CD14-positive monocyte (primary cell): ENCODE measurements at regions not wholly inside any gene's neighbourhood (a gene's known extent, or its start where the extent isn't known, plus 50 kb on each side); places are given as distances from the start of the nearest gene placed in this dataset. TPM values are rescaled to one million over a fixed set of nuclear protein-coding genes. Genes with fewer than 3 reads are reported as not detected.

ENCODE experiments used
- DNase-seq, 3 donors: peaks; one replicate each; pipeline ENCODE4 v3.0.0-alpha.2; 2011 to 2022
- H2AFZ ChIP-seq: 2 replicates; pipeline ENCODE4 v1.6.0; 2012; ENCODE audit warnings: mild to moderate bottlenecking, low read depth, low read length, inconsistent platforms; ENCODE audit not compliant: insufficient read depth, poor library complexity, severe bottlenecking
- H3K27ac ChIP-seq, 2 donors: 1 replicate in 1 of 2; 2 replicates in 1 of 2; pipeline ENCODE4 v1.5.1; 2012 to 2013; ENCODE audit warnings: low read length in 2 of 2, control low read depth in 1 of 2, inconsistent platforms in 1 of 2, low read depth in 1 of 2, mild to moderate bottlenecking in 1 of 2
- H3K27me3 ChIP-seq, 2 donors: one replicate each; pipeline versions ENCODE4 v1.6.0 to v1.6.1; 2011 to 2013; ENCODE audit warnings: low read length in 2 of 2; ENCODE audit not compliant: control insufficient read depth in 2 of 2, insufficient read depth in 2 of 2
- H3K36me3 ChIP-seq, 2 donors: replicated peaks in 1 of 2; 1 replicate in 1 of 2; 2 replicates in 1 of 2; pipeline versions ENCODE4 v1.5.1 to v1.6.1; 2012 to 2013; ENCODE audit warnings: low read length in 2 of 2, control low read depth in 1 of 2, inconsistent platforms in 1 of 2, mild to moderate bottlenecking in 1 of 2; ENCODE audit not compliant: insufficient read depth in 2 of 2, control insufficient read depth in 1 of 2
- H3K4me1 ChIP-seq, 2 donors: 1 replicate in 1 of 2; 2 replicates in 1 of 2; pipeline versions ENCODE4 v1.5.1 to v1.6.1; 2012 to 2013; ENCODE audit warnings: low read length in 2 of 2, control low read depth in 1 of 2, inconsistent platforms in 1 of 2, mild to moderate bottlenecking in 1 of 2, moderate library complexity in 1 of 2; ENCODE audit not compliant: insufficient read depth in 2 of 2, control insufficient read depth in 1 of 2
- H3K4me2 ChIP-seq: replicated peaks from 2 replicates; pipeline ENCODE3; 2012; ENCODE audit warnings: low read length, moderate library complexity, mild to moderate bottlenecking; ENCODE audit not compliant: poor library complexity, severe bottlenecking; ENCODE audit errors: extremely low read depth
- H3K4me3 ChIP-seq, 3 experiments: fragments of 200-600 bp in 1 of 3; sonication (generic) in 1 of 3; replicated peaks in 1 of 3; 1 replicate in 2 of 3; 2 replicates in 1 of 3; pipeline ENCODE4 v1.5.1; 2011 to 2013; ENCODE audit warnings: low read length in 3 of 3, mild to moderate bottlenecking in 3 of 3, control low read depth in 2 of 3, low read depth in 2 of 3, inconsistent platforms in 1 of 3, moderate library complexity in 1 of 3
- H3K79me2 ChIP-seq: 2 replicates; pipeline ENCODE4 v1.6.0; 2012; ENCODE audit warnings: mild to moderate bottlenecking, control low read depth, inconsistent platforms, low read length, moderate library complexity; ENCODE audit not compliant: insufficient read depth
- H3K9ac ChIP-seq: 2 replicates; pipeline ENCODE4 v1.6.0; 2017; ENCODE audit warnings: low read length, mild to moderate bottlenecking; ENCODE audit not compliant: insufficient read depth, poor library complexity, severe bottlenecking
- H3K9me3 ChIP-seq, 2 donors: replicated peaks in 1 of 2; 1 replicate in 1 of 2; 2 replicates in 1 of 2; pipeline versions ENCODE4 v1.5.1 to v1.6.1; 2012 to 2013; ENCODE audit warnings: low read length in 2 of 2, control low read depth in 1 of 2; ENCODE audit not compliant: control insufficient read depth in 1 of 2, insufficient read depth in 1 of 2
- H4K20me1 ChIP-seq: 2 replicates; pipeline ENCODE4 v1.6.0; 2012; ENCODE audit warnings: mild to moderate bottlenecking, low read length, control low read depth, moderate library complexity; ENCODE audit not compliant: insufficient read depth
- H3K27ac Mint-ChIP-seq, 7 donors: one replicate each; pipeline ENCODE4 v1.8.0; 2020; ENCODE audit warnings: mild to moderate bottlenecking in 7 of 7, mixed read lengths in 7 of 7, moderate library complexity in 6 of 7, inconsistent platforms in 2 of 7
- H3K27me3 Mint-ChIP-seq, 3 donors: one replicate each; pipeline ENCODE4 v1.8.0; 2021 to 2022; ENCODE audit warnings: low read depth in 3 of 3, mild to moderate bottlenecking in 3 of 3, mixed read lengths in 3 of 3, moderate library complexity in 3 of 3, inconsistent platforms in 1 of 3
- H3K36me3 Mint-ChIP-seq, 2 donors: one replicate each; pipeline ENCODE4 v1.8.0; 2020; ENCODE audit warnings: mixed read lengths in 2 of 2, inconsistent platforms in 1 of 2, mild to moderate bottlenecking in 1 of 2
- H3K4me1 Mint-ChIP-seq: one replicate; pipeline ENCODE4 v1.8.0; 2020; ENCODE audit warnings: mild to moderate bottlenecking, mixed read lengths
- H3K4me3 Mint-ChIP-seq, 2 donors: one replicate each; pipeline ENCODE4 v1.8.0; 2020; ENCODE audit warnings: mild to moderate bottlenecking in 2 of 2, mixed read lengths in 2 of 2, moderate library complexity in 1 of 2
- H3K9me3 Mint-ChIP-seq, 7 donors: one replicate each; pipeline ENCODE4 v1.8.0; 2020 to 2022; ENCODE audit warnings: mixed read lengths in 7 of 7, mild to moderate bottlenecking in 6 of 7, moderate library complexity in 6 of 7, inconsistent platforms in 2 of 7
- CTCF ChIP-seq: fragments of 200-600 bp; IDR thresholded peaks from one replicate; pipeline ENCODE4 v1.8.0; 2022; ENCODE audit warnings: antibody characterized with exemption, mild to moderate bottlenecking
- WGBS: methylation state at CpG from one replicate; pipeline ENCODE4 v1.1.5; 2013; ENCODE audit warnings: missing lambda C conversion rate; ENCODE audit not compliant: insufficient coverage; 5-methylcytosine and 5-hydroxymethylcytosine counted together
- intact Hi-C, 2 donors: fragments of 100-400 bp; cut with micrococcal nuclease; formaldehyde crosslinking; loops; one replicate each; pipeline versions ENCODE4 v1.15.0 to v1.15.1; 2023
- small RNA-seq: library from RNA; depleted of rRNA; stranded (forward); fragments of <200 nt; gene quantifications from one replicate; pipeline ENCODE3, GENCODE V24; 2012; ENCODE audit warnings: low read depth; ENCODE audit not compliant: insufficient read length

GRCh38 chr12:75561921-75562320 lies 50.5 kb upstream of the KRR1 start:
- H3K27me3 ChIP-seq: peaks cover 0 to 3% of the 10 kb centered on the region in 2 donors
- no peaks in the 10 kb centered on the region for H4K20me1 ChIP-seq
- no peak overlapping the region for H3K9ac ChIP-seq
- Mint-ChIP-seq H3K4me1 (no peaks in the 10 kb centered on the region), H3K27ac (no peak overlapping the region), H3K36me3 (no peaks in the 10 kb centered on the region), H3K27me3 (peaks cover 0 to 11% (median 3%) of the 10 kb centered on the region in 3 donors), H3K9me3 (peaks cover 0 to 4% (median 0%) of the 10 kb centered on the region in 7 donors), H3K4me3 (no peak overlapping the region)
- no peaks in the 10 kb centered on the region for H3K9me3 ChIP-seq
- intact Hi-C loops: no loop called here
- H3K4me3 ChIP-seq: no peak overlapping the region
- no peak overlapping the region for H3K4me2 ChIP-seq
- TF ChIP-seq CTCF: no peak
- no peak overlapping the region for H2AFZ ChIP-seq
- no peak for DNase-seq
- WGBS: 54% methylated on average over 4 of the region's 7 CpGs
- H3K4me1 ChIP-seq: no peaks in the 10 kb centered on the region
- H3K27ac ChIP-seq: no peak overlapping the region
- H3K79me2 ChIP-seq: no peaks in the 10 kb centered on the region
- H3K36me3 ChIP-seq: no peaks in the 10 kb centered on the region

Small RNAs in the stretch of these regions (small RNA-seq; reads per million reads assigned to genes)
- gene AC011611.1 (not detected), gene AC011611.6 (not detected), gene RF00156 (not detected), gene RN7SL734P (not detected)
